Stimulated activated CD4-positive, alpha-beta T cell treated with anti-CD3 and anti-CD28 coated beads, Interleukin-1b, Interleukin-23, amount 100 ng/mL, for 1 hour (primary cell): ENCODE measurements at regions not wholly inside any gene's neighbourhood (a gene's known extent, or its start where the extent isn't known, plus 50 kb on each side); places are given as distances from the start of the nearest gene placed in this dataset.
A peak's percentile ranks its signal among the peaks of the same experiment; 100 is the strongest.

Source experiments
- DNase-seq, 2 donors: peaks; one replicate each; pipeline ENCODE4 v3.0.0-alpha.2; 2020; ENCODE audit warnings: low read depth in 2 of 2

GRCh38 chr14:61893371-61893940 lies 131.2 kb downstream of the SNAPC1 start:
- no peak for DNase-seq

- DNase-seq, result peak in 1 of 2 donors; percentile 33
Observed at GRCh38 chr14:61894452-61895077, 132.3 kb downstream of the SNAPC1 start.

GRCh38 chr14:61897300-61897699 lies 135.1 kb downstream of the SNAPC1 start:
- DNase-seq, result no peak

GRCh38 chr14:61898568-61898967 lies 136.3 kb downstream of the SNAPC1 start:
- no peak for DNase-seq

- DNase-seq, result no peak
Observed at GRCh38 chr14:61899497-61899896, 137.3 kb downstream of the SNAPC1 start.

- no peak for DNase-seq
Observed at GRCh38 chr14:61904946-61905345, 142.7 kb downstream of the SNAPC1 start.

GRCh38 chr14:61911574-61911973 lies 149.4 kb downstream of the SNAPC1 start:
- DNase-seq, result no peak

- no peak for DNase-seq
Observed at GRCh38 chr14:61918998-61919397, 156.8 kb downstream of the SNAPC1 start.

GRCh38 chr14:61923348-61923747 lies 161.1 kb downstream of the SNAPC1 start:
- DNase-seq, result no peak

GRCh38 chr14:61925043-61925442 lies 162.8 kb downstream of the SNAPC1 start:
- DNase-seq, result no peak

GRCh38 chr14:61925732-61926435 lies 163.7 kb downstream of the SNAPC1 start:
- DNase-seq, result no peak

GRCh38 chr14:61927060-61927459 lies 164.8 kb downstream of the SNAPC1 start:
- DNase-seq, result no peak

- no peak for DNase-seq
Observed at GRCh38 chr14:61927520-61927919, 165.3 kb downstream of the SNAPC1 start.

GRCh38 chr14:61928300-61928699 lies 166.1 kb downstream of the SNAPC1 start:
- no peak for DNase-seq

- DNase-seq, result no peak
Observed at GRCh38 chr14:61928701-61929100, 166.5 kb downstream of the SNAPC1 start.

GRCh38 chr14:61929651-61930050 lies 167.4 kb downstream of the SNAPC1 start:
- DNase-seq, result no peak

- no peak for DNase-seq
Observed at GRCh38 chr14:61930101-61930857, 168.1 kb downstream of the SNAPC1 start.

GRCh38 chr14:61932974-61933373 lies 170.8 kb downstream of the SNAPC1 start:
- no peak for DNase-seq

- no peak for DNase-seq
Observed at GRCh38 chr14:61934385-61934784, 172.2 kb downstream of the SNAPC1 start.

- no peak for DNase-seq
Observed at GRCh38 chr14:61939776-61940175, 177.6 kb downstream of the SNAPC1 start.

GRCh38 chr14:61940666-61941420 lies 178.6 kb downstream of the SNAPC1 start:
- no peak for DNase-seq
